OCI-M1 (cell line): ENCODE measurements at regions not wholly inside any gene's neighbourhood (a gene's known extent, or its start where the extent isn't known, plus 50 kb on each side); places are given as distances from the start of the nearest gene placed in this dataset.
A peak's percentile ranks its signal among the peaks of the same experiment; 100 is the strongest.
"Not testable (repeated sequence)": the region's sequence is repeated elsewhere in the genome, so short reads cannot be mapped to it uniquely, and the experiment has no call there.

Experiments
- DNase-seq: peaks from one replicate; lab custom pipeline; 2025; lab: John Stamatoyannopoulos, UW

DNA sequence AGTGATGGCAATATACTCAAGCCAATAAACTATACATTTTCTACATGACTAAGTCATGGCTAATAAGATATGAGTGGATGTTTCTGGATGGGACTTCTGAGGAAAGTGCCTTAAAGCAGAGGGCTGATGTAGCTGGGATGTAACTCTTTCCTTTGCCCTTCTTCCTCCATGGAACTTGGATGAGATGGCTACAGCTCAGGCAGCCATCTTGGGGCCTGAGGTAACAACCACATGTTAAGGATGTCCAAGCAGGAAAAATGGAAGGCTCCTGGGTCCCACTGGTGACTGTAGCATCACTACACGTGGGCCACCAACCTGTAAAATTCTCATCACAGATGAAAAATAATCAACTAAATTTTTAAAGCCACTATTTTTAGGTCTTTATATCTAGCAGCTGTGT is 54.4 kb upstream of the GRIP1 start:
- DNase-seq: no peak

DNA sequence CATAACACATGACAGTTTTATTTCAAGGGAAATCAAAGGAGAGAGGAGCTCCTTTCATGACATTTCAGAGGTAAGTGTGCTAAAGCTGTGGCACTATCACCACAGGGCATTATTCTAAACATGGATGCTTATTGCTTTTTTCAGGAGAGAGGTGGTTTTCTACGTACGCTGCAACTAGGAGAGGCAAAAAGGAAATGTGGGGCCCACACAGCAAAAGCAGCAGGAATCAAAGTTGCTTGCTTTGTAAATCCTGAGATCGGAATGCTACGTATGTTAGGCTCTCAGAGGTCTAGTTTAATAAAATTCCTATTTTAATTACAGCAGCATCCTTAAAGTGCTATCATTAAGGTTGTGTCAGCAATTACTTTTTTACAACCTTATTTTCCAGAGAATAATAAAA is 55.0 kb upstream of the GRIP1 start:
- no peak for DNase-seq

DNA sequence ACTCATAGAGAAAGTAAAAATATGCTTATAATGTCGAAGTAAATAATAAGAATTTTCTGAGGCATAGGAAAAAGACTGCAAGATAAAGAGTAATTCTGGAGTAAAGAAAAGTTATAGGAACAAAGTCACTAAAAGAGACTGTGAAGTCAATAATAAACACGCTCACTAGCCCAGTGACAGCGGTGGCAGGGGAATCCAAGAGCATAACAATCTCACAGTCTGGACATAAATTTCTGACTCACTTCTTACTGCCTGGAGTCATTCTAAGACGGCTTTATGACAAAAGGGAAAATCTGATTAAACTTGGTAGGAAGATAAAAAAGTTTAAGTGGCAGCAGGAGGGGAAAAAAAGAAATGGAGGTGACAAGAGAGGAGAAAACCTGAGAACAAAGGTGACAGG is 56.4 kb upstream of the GRIP1 start:
- DNase-seq: no peak

DNA sequence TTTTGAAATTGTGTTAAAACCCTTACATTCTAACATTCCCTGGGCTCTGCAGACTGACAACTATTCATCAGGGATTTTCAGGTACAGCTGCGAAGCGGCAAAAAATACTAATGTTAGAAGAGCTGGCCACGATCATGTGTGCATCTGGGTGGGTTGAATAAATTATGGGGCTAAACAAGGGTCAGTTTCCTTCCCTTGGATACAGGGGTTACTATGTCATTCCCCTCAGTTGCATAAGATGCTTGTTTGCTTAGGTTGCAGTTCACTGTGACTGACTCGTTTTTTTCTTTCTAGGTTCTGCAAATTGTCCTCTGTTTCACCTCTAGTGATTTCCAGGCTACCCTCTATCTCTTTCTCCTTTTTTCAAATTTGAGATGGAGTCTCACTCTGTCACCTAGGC is 58.1 kb upstream of the GRIP1 start:
- DNase-seq: no peak

DNA sequence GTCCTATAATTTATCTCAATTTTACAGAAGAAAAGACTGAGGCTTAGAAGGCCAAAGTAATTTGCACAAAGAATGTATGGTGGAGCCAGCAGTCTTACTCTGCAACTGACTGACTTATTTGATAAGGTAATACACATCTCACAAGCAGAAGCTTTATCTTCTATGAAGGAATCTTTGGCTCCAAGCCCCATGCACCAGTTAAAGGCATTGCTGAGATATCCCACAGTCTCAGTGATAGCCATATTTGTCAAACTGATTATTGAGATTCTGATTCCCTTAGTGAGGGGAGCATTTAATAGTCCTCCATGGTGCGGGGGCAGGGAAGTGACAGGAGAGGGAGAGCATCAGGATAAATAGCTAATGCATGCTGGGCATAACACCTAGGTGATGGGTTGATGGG is 60.4 kb upstream of the GRIP1 start:
- no peak for DNase-seq

DNA sequence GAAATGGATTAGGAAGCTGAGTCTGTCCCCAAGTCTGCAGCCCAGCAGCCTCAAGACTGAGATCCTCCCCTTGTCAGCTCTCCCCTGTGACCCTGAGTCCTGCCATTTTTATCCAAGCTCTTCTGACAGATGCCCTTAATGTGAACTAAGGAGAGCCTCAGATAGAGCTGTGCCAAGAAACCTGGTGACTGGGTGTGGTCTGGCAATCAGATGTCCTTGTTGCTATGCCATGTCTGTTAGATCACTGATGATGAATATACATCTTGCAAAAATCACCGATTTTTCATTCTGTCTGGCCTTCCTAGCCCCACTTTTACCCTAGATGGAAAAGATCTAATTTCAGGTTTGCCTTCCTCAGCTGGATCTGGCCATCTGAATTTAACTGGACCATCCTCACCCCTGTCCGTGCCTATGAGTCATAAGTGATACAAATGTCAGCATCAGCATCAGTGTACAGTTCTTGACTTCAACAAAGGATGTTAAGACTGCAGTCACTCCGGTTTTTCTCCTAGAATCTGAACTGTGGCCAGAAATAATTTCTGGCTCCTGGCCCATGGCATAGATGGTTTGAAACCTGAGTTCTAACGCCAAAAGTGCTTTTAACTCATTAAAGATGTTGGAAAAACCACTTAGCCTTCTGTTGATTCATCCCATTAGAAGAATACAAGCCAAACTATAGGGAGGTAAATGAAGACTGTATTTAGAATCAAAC is 61.2 kb upstream of the GRIP1 start:
- DNase-seq: no peak

DNA sequence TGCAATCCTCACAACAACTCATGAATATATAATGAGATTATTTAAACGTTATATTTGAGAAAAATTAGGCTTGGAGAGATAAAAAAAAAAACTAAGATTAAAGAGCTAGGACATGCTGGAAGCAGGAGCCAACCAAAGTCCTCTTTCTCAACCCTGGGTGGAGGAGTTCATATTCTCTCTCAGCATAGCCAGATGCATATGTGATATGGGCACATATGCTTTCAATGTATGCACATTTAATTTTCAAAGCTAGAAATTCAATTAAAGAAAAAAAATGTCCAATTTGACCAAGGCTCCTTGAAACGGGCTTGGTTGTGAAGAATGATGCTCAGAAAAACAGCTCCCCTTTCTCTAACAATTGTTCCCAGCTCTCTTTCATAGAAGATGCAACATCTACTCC is 61.9 kb upstream of the GRIP1 start:
- DNase-seq: no peak

DNA sequence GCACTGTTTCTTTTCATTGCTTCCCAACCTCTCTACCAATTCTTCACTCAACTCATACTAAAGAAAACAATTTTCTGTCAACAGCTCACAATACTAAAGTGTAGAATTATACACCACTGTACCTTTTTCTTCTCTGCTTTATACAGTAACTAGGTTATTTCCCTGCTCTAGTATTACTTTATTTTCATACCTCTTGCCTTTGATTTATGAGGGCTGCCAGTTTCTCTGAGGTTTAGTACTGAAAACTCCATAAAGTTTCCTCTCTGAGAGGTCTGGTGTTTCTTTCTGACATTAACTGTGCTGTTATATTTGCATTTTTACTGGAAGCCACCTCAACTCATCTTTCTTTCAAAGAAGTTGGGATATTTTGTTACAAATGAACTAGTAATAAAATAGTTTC is 63.0 kb upstream of the GRIP1 start:
- DNase-seq: no peak

DNA sequence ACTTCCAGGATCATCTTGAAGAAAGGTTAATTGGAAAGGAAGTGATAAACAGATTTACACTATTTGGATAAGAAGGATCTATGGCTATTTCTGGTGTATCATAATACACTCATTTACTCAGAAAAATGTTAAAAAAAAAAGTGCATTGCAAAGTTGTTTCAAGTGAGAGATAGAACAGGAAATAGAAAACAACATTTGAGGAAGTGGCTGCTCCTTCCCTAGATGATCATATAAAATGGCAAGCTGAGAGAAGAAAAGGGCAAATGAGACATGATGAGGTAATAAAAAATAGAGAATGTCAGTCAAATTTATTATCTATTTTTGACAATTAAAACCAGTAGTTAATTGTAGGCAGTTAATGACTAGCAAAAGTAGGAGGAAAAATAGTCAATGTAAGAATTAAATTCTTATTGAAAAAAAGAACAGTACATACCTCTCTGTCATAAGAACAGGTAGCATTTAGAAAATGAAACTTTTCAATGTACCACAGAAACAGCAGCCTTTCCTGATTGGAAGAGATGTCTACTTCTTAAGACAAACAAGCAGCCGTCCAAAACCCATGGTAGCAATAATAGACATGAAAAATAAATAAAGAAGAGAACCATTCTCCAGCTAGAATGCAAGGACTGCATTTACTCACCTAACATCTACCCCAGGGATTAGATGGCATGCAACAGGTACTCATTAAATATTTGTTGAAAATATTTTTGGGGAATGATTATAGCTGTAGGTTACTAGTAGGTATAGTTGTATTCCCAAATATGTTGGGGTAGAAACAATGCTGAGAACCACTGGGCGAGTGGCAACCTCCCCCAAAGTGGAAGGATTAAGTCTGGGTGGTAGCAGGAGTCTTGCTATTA is 63.9 kb upstream of the GRIP1 start:
- no peak for DNase-seq

DNA sequence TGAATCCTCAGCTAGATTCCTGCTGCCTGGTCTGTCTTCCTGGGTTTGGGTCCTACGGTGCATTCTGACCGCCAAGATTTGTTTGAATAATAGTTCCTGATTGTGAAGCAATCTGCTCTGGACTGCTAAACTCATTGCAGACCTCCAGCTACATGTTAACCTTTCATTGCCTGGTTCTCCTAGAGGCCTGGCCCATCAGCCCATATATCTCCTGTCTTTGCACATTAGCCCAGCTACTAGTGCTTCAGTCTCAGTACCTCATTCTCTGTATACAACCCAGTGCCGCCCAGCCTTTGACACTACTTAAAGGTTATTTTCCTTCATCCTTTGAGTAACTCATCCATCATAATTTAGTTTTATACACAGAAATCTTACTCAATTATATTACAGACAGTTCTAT is 65.6 kb upstream of the GRIP1 start:
- no peak for DNase-seq

DNA sequence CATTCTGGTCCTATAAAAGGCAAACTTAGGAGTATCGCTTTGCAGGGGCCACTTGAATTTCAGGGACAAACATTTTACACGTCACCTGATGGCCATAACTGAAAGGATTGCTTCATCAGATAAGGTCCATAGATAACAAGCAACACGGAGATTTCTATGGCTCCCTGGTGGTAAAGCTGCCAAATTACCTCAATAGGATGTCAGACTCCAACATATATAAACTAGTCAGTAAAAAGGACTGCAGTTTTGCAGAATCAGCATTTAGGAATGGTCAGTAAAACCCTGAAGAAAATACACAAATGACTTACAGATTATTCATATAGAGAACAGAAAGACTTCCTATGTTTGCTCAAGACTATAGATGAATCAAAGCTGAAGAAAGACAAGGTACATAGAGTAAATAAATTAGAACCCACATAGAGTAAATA is 66.1 kb upstream of the GRIP1 start:
- no peak for DNase-seq

DNA sequence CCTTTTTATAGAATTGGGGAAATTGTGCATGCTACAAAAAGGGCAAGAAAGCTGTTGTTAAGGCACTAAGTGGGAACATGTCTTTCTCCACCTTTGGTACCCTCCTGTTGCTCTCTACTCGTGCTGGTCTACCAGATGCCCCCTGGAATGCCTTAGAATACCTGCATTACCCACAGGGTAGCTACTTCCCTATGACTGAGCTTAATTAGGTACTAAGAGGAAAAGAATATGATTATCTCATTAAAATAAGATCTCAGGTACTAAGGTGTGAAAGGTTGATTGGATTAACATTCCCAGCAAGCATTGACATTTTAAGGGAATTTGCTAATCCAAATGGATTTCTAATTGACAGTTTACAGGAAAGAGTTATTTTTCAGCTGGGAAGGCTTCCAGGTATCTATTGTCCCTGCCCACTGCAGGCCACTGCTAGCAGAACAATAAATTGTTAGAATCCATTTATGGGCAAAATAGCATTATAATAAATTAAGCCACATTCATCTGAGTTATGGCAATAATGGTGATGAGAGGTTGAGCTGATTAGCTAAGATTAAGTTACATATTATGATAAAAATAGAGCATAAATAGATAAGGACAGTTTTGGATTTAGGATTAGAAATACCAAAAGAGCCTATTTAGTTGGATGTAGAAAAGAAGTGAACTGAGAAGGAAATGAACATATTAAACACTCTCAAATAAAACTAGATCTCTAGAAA is 67.8 kb upstream of the GRIP1 start:
- no peak for DNase-seq

DNA sequence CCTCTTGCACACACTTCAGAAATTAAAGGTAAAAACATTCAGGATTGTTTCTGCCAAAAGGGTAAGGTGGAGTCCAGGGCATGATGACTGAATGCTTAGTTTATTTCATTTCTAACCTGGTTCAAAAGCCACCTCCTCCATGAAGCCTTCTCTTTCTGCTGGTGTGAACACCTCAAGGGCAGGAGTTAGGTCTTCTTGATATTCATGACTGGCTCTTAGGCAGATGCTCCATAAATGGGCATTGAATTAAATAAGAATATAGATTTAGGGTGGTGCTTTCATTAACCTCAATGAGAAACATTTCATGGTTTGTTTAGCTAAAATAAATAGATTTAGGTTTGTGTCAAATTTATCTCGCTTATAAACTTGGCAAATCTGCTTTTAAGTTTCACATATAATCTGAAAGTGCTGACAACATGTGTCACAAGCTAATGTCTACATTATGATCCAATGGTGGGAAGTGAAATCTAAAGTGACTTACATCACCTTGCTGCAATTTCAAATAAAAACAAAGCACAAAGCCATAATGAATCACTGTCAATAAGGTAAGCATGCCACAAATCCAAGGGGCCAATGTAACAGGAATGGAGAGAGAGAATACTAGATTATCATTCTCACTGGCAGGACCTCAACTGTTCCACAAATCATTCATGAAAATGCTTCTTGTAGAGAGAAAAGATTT is 72.7 kb upstream of the GRIP1 start:
- no peak for DNase-seq

DNA sequence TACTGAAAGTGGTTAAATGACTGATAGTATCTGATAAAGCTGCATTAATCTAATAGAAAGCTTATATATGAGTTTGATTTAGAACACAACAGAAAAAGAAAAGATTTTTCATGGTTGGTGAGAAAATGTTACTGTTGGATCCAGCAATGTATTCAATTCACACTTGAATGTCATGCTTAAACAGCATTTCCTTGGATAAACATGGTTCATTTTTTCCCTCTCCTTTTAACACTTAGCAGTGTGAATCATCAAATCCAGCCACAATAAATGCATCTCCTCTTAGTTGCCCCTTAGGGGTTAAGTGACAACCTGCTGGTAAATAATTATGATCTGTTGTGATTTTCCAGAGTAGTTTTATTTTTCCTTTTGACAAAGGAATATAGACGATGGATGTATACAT is 74.9 kb upstream of the GRIP1 start:
- no peak for DNase-seq

DNA sequence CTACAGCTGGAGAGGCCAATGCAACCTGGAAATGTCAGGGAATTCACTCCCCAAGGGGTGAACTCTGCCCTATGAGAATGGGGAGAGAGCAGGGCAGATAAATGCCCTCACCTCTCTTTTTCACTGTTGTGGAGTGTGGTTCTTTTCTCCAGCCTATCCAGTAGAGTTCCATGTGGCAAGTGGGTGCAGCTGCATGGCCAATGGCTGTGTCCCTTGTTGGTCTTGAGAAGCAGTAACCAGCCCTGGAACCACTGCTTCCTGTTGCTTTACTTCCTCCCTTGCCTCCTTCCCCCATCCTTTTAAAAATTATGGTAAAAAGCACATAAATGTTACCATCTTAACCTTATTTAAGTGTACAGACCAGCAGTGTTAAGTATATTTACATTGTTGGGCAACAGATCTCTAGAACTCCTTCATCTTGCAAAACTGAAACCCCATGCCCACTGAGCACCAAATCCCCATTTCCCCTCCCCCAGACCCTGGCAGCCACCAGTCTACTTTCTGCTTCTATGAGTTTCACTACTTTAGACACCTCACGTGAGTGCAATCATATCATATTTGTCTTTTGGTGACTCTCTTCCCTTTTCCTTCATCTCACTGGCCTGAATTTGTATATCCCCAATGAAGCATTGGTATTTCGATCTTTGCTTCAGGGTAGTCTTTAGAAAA is 77.0 kb upstream of the GRIP1 start:
- no peak for DNase-seq

DNA sequence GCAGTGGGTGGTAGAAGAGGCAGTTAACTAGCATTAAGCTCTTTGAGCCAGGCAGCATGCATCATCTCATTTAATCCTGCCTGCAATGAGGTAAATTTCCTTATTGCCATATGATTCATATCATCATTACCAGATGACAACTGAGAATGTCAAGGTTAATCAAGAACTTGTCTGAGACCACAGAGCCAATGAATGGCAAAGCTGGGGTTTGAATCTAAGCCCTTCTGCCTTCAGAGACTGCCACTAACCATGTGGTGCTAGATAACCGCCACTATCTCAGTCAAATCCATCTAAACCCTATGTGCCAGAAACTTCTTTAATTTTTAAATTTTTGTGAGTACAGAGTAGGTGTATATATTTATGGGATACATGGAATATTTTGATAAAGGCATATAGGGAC is 77.8 kb upstream of the GRIP1 start:
- DNase-seq: peak; percentile 3

DNA sequence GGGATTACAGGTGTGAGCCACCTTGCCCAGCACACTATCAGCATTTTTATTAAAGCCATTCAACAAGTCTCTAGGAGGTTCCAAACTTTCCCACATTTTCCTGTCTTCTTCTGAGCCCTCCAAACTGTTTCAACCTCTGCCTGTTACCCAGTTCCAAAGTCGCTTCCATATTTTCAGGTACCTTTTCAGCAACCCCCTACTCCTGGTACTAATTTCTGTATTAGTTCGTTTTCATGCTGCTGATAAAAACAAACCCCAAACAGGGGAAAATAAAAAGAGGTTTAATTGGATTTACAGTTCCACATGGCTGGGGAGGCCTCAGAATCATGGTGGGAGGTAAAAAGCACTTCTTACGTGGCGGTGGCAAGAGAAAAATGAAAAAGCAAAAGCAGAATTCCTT is 81.2 kb upstream of the GRIP1 start:
- DNase-seq: not testable (repeated sequence)

DNA sequence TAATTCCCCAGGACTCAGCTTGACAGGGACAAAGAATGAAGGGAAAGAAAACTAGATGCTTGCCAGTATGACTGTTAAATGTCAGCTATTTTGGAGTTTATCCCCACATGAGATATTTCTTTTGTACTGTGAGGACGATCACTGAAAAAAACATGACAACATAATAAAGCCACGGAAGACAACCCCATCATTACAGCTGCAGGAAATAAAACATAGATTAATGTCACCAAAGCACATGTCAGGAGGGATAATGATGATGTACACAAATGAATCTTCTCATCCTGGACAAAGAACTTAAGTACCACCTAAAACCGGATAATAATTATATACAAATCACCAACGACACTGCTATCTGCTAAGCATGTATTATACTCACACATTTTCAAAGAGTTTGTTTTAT is 84.6 kb upstream of the GRIP1 start:
- no peak for DNase-seq

DNA sequence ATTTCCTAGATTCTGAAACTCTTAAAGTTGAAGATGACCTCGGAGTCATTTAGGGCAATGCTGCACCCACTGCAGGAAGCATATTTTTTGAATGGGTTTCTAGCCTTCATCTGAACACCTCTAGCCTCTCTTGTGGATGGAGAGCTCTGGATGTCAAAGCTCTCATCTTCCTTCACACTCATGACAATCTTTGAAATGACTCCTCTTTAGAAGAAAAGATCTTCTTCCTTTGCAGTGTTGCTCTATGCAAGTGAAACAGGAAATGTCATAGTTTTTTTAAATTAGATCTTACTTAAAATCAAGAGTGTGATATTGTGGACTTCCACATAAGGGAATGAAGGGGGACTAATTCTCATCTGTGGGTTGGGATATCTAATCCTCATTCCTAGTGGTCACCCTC is 86.3 kb upstream of the GRIP1 start:
- DNase-seq: no peak

DNA sequence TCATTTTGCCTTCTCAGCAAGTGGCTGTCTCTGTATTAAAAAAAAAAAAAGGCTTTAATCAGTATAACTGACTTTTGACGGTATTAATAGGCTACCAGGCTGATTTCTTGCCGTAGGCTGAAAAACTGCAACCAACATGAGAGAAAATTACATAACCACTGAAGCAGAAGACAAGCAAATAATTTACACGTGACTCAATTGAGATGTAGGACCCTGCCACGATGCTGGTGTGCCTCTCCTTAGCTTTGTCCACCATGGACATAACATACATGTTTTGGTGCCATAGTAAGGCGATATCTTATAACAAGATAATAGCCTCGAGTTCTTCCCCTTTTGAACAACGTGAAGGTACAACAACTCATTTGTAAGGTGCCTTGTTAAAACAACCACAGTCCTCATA is 88.7 kb upstream of the GRIP1 start:
- no peak for DNase-seq

DNA sequence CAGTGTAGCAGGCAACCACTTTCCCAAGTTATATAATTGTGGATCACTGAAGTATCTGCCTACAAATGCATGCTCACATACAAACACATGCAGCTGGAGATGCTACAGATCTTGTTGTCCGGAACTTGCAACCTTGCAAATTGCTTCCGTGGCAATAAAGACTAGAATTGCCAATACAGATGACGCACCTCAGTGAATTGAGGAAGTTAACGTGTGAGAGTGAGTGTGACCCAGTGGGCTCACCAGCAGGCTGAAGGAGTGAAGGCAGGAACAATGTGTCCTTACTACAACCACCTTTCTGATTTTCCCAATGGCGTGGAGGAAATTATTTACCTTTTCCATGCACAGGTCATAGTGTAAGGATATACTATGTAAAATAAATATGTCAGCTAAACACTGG is 89.4 kb upstream of the GRIP1 start:
- DNase-seq: peak; percentile 9

DNA sequence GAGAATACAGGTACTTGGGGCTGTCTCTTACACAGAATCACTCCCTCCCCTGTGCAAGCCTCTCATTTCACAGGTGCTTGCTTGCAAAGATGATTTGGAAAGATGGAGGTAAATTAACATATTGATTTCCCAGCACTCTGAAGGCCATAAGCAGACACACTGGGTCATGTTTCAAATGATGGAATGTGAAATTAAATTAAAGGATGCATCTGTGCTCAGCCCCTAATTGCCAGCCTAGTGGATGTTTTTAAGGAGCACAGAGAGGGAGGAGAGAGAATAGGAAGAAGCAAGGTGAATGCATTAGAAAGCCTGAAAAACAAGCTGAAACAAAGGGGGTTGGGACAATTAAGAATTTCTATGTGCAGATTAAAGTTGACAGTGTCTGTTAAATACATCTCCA is 96.1 kb upstream of the GRIP1 start:
- no peak for DNase-seq
